IMR-90 (cell line): ENCODE measurements at regions not wholly inside any gene's neighbourhood (a gene's known extent, or its start where the extent isn't known, plus 50 kb on each side); places are given as distances from the start of the nearest gene placed in this dataset.

ENCODE experiments used
- CTCF ChIP-seq: conservative IDR thresholded peaks from 2 replicates; pipeline ENCODE4 v1.5.1; 2012; ENCODE audit warnings: mild to moderate bottlenecking, low read depth, low read length, improper control_type of control experiment
- POLR2A ChIP-seq: IDR thresholded peaks from 2 replicates; pipeline ENCODE4 v1.6.1; 2012; ENCODE audit warnings: mild to moderate bottlenecking, low read depth, low read length
- TF ChIP-seq, protein P1 (sequence below): fragments of 150-350 bp; IDR thresholded peaks from 2 replicates; pipeline ENCODE4 v1.6.1; 2017; ENCODE audit warnings: mild to moderate bottlenecking, antibody characterized with exemption, low read length, low read depth

- no peak for TF ChIP-seq CTCF
- TF ChIP-seq POLR2A: no peak
- TF ChIP-seq, protein P1, sequence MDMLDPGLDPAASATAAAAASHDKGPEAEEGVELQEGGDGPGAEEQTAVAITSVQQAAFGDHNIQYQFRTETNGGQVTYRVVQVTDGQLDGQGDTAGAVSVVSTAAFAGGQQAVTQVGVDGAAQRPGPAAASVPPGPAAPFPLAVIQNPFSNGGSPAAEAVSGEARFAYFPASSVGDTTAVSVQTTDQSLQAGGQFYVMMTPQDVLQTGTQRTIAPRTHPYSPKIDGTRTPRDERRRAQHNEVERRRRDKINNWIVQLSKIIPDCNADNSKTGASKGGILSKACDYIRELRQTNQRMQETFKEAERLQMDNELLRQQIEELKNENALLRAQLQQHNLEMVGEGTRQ: no peak
These were observed 81.9 kb upstream of the CCDC28A start for GRCh38 chr6:138691595-138692057.
